GM12872 (cell line): ENCODE measurements at regions not wholly inside any gene's neighbourhood (a gene's known extent, or its start where the extent isn't known, plus 50 kb on each side); places are given as distances from the start of the nearest gene placed in this dataset.

Experiments
- TF ChIP-seq, protein P1 (sequence below): IDR thresholded peaks from 3 replicates; pipeline ENCODE4 v1.5.1; 2011; ENCODE audit warnings: low read depth, mild to moderate bottlenecking, low read length, moderate library complexity; ENCODE audit not compliant: insufficient read depth

DNA sequence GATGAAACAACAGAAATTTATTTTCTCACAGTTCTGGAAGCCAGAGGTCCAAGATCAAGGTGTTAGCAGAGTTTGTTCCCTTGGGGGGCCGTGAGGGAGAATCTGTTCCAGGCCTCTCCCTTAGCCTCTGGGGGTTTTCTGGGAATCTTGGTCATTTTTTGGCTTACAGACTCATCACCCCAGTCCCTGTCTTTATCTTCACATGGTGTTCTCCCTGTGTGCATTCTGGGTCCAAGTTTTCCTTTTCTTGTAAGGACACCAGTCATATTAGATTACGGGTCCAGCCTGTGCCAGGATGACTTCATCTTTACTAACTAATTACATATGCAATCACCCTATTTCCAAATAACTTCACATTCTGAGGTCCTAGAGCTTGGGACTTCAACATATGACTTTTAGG is 292.5 kb upstream of the TRIB2 start:
- TF ChIP-seq, protein P1, sequence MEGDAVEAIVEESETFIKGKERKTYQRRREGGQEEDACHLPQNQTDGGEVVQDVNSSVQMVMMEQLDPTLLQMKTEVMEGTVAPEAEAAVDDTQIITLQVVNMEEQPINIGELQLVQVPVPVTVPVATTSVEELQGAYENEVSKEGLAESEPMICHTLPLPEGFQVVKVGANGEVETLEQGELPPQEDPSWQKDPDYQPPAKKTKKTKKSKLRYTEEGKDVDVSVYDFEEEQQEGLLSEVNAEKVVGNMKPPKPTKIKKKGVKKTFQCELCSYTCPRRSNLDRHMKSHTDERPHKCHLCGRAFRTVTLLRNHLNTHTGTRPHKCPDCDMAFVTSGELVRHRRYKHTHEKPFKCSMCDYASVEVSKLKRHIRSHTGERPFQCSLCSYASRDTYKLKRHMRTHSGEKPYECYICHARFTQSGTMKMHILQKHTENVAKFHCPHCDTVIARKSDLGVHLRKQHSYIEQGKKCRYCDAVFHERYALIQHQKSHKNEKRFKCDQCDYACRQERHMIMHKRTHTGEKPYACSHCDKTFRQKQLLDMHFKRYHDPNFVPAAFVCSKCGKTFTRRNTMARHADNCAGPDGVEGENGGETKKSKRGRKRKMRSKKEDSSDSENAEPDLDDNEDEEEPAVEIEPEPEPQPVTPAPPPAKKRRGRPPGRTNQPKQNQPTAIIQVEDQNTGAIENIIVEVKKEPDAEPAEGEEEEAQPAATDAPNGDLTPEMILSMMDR = no peak

DNA sequence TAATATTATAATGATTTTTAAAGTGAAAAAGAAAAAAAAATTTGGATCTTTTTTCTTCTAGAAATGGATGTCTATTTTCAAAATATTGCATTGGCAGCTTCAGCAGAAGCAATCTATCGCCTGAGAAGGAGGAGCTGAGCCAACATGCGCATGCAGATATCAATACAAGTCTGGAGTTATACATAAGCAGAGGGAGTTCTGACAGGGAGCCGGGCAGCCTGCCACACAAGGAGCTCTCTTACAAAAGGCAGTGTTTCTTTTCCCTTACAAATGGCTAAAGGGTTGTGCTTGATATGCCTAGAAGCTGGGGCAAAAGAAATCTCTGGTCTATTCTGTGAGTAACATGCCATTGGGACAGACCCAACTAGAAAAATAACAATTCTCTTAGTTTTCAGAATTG is 291.9 kb upstream of the TRIB2 start:
- TF ChIP-seq, protein P1 = no peak

DNA sequence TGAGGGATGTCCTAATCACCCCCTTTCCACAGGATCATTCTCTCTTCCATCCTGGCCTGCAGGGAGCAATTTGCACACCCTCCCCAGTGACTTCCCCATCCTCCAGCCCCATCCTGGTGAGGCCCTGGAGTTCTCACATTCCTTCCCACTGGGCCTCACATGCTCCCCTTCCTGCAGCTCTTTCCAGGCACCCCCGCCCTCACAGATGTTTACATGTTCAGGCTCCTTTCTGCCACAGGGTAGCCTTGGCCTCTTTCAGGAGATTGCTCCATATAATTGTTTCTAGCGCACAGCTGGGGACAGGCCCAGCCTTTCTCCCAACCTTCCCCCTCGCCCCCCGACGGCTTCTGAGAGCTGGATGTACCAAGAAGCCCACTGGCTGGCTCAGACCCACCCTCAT is 288.4 kb upstream of the TRIB2 start:
- TF ChIP-seq, protein P1 = no peak

DNA sequence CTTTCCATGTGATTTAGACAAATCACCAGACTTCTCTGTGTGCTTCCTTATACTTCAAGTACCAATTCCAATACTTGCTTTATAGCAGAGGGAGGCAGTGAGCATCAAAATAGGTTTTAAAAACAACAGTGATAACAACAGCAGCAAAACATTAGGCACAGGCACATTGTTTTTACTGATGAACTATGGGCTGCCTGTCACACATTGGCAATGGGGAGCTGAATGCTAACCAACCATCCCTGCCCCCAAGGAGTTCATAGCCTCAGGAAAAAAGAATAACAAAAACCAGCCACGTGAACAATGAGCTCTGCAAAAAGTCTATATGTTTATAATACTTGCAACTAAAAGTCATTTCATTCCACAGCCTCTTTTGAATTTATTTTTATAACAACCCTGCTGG is 287.9 kb upstream of the TRIB2 start:
- TF ChIP-seq, protein P1 = no peak

DNA sequence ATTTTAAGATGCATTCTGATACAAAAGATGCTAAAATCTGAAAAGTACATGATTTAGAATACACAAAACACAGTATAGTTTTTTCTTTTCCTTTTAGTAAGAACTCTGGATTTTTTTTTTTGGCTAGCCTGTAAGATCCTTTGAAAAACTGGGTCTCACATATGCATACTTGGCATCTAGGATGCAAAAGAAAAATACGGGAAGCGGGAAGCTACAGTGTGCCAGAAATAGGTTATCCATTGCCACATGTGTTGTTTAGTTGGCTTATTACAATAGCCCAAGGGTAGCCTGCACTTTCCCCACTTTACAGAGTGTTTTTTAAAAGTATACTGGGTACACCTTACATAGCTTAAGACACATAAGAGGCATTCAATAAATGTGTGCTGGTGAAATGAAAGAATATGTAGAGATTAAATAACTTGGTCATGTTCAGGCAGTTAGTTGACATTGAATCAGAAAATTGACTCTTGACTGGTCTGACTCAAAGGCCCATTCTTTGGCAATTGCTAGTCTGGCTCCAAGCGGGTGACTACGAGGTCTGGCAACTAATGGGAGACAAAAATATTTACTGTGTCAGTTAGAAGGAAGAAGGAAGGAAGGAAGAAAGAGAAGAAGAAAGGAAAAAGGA is 286.8 kb upstream of the TRIB2 start:
- TF ChIP-seq, protein P1 = no peak

DNA sequence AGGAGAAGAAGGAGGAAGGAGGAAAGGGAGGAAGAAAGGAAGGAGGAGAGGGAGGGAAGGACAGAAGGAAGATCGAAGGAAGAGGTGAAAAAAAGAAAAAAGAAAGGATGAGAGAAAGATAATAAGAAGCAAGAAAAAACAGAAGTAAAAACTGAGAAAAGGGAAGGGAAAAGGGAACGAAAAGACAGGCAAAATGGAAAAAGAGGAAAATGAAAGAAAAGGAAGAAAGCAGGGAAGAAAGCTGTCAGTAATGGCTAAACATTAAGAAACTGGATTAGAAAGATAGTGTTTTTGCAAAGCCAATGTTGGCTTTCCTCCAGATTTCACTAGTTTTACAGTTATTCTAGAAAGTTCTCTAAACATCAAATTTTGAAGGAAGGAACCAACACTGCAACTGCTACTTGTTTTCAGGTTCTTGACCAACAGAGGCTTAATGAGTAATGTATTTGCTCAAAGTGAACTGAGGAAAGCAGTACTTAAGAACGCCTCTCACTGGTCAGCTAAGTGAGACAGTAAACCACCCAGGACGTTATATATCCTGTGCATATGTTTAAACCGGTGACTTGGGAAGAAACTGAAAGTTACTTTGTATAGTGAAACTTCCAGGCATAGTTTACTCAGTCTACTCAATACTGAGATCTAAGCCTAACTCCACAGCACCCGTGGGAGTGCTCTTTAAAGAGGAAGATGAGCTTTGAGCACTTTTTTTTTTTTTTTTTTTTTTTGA is 286.2 kb upstream of the TRIB2 start:
- TF ChIP-seq, protein P1 = no peak

DNA sequence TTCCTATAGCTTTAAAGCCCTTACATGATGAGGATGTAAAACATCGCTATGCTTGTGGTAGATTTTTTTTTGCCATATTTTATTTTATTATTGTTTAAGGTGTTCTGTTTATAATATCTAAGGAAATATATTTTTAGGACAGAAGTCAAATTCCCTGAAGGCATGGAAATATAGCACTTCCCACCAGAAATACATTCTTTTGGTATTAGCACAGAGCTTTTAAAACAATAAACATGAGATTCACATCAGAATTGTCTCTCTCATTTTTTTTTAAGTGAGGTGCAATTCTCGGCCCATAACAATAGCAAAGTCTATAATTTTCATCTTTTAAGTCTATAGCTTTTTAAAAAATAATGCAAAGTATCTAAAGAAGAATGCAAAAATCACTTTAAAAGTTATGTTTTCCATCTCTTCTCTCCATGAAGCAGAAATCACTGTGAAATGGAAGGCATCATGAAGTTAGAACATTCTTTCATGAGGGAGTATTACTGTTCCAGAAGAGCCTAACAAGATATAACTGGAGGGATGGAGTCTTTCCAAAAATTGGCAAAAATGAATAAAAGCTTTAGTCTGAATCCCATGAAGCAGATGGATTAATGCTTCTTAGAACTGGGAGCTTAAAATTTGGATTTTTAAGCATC is 283.6 kb upstream of the TRIB2 start:
- TF ChIP-seq, protein P1 = no peak
